BE2C (cell line): ENCODE measurements at regions not wholly inside any gene's neighbourhood (a gene's known extent, or its start where the extent isn't known, plus 50 kb on each side); places are given as distances from the start of the nearest gene placed in this dataset.

ENCODE experiments used
- DNase-seq: peaks from one replicate; pipeline ENCODE4 v3.0.0-alpha.2; 2020
- H3K27me3 ChIP-seq: fragments of 250-450 bp; sonication (Bioruptor Pico); 2 replicates; pipeline ENCODE4 v1.5.1; 2020; ENCODE audit warnings: mild to moderate bottlenecking
- H3K36me3 ChIP-seq: fragments of 250-450 bp; sonication (Bioruptor Pico); 2 replicates; pipeline ENCODE4 v1.5.1; 2020; ENCODE audit warnings: mild to moderate bottlenecking
- H3K4me1 ChIP-seq: fragments of 250-450 bp; sonication (Bioruptor Pico); 2 replicates; pipeline ENCODE4 v1.5.1; 2020
- H3K4me3 ChIP-seq: 2 replicates; pipeline ENCODE4 v1.5.1; 2011; ENCODE audit warnings: low read depth, low read length
- H3K9me3 ChIP-seq: fragments of 250-450 bp; sonication (Bioruptor Pico); 2 replicates; pipeline ENCODE4 v1.5.1; 2020
- CTCF ChIP-seq: IDR thresholded peaks from 2 replicates; pipeline ENCODE4 v1.5.1; 2012; ENCODE audit warnings: mild to moderate bottlenecking, low read depth, low read length

- no peak for TF ChIP-seq CTCF
- H3K4me1 ChIP-seq = no peaks in the 10 kb centered on the region
- H3K9me3 ChIP-seq = no peaks in the 10 kb centered on the region
- no peak overlapping the region for H3K4me3 ChIP-seq
- no peaks in the 10 kb centered on the region; the same call in 1 of the 2 replicates for H3K27me3 ChIP-seq
- H3K36me3 ChIP-seq = no peaks in the 10 kb centered on the region
- DNase-seq = no peak
These were observed 236.8 kb downstream of the ACTL7B start for GRCh38 chr9:108618906-108619550.

GRCh38 chr9:108617676-108618075 is 238.1 kb downstream of the ACTL7B start:
- DNase-seq = no peak
- Histone ChIP-seq H3K4me3 (no peak overlapping the region), H3K27me3 (no peaks in the 10 kb centered on the region; the same call in 1 of the 2 replicates), H3K4me1 (no peaks in the 10 kb centered on the region), H3K36me3 (no peaks in the 10 kb centered on the region), H3K9me3 (no peaks in the 10 kb centered on the region)
- no peak for TF ChIP-seq CTCF

GRCh38 chr9:108615152-108615551 is 240.6 kb downstream of the ACTL7B start:
- no peak overlapping the region for H3K4me3 ChIP-seq
- no peaks in the 10 kb centered on the region for H3K36me3 ChIP-seq
- H3K9me3 ChIP-seq = no peaks in the 10 kb centered on the region
- no peak for DNase-seq
- no peaks in the 10 kb centered on the region for H3K27me3 ChIP-seq
- TF ChIP-seq CTCF = no peak
- H3K4me1 ChIP-seq = no peaks in the 10 kb centered on the region

- no peak for DNase-seq
- no peaks in the 10 kb centered on the region for H3K4me1 ChIP-seq
- no peak for TF ChIP-seq CTCF
- no peaks in the 10 kb centered on the region for H3K36me3 ChIP-seq
- H3K9me3 ChIP-seq = no peaks in the 10 kb centered on the region
- H3K4me3 ChIP-seq = no peak overlapping the region
- no peaks in the 10 kb centered on the region for H3K27me3 ChIP-seq
These were observed 243.3 kb downstream of the ACTL7B start for GRCh38 chr9:108612513-108612912.

GRCh38 chr9:108609897-108610253 is 245.9 kb downstream of the ACTL7B start:
- no peak for DNase-seq
- Histone ChIP-seq H3K27me3 (no peaks in the 10 kb centered on the region), H3K36me3 (no peaks in the 10 kb centered on the region), H3K4me3 (no peak overlapping the region), H3K9me3 (no peaks in the 10 kb centered on the region), H3K4me1 (no peaks in the 10 kb centered on the region)
- no peak for TF ChIP-seq CTCF

GRCh38 chr9:108609227-108609896 is 246.4 kb downstream of the ACTL7B start:
- no peak overlapping the region for H3K4me3 ChIP-seq
- no peak for DNase-seq
- H3K9me3 ChIP-seq = no peaks in the 10 kb centered on the region
- H3K27me3 ChIP-seq = no peaks in the 10 kb centered on the region
- no peaks in the 10 kb centered on the region for H3K4me1 ChIP-seq
- H3K36me3 ChIP-seq = no peaks in the 10 kb centered on the region
- no peak for TF ChIP-seq CTCF
